NCI-H2227 (cell line): ENCODE measurements at regions not wholly inside any gene's neighbourhood (a gene's known extent, or its start where the extent isn't known, plus 50 kb on each side); places are given as distances from the start of the nearest gene placed in this dataset.
"Not testable (repeated sequence)": the region's sequence is repeated elsewhere in the genome, so short reads cannot be mapped to it uniquely, and the experiment has no call there.

ENCODE experiments used
- DNase-seq: peaks from one replicate; lab custom pipeline; 2025; ENCODE audit not compliant: unreplicated experiment; lab: John Stamatoyannopoulos, UW

DNA sequence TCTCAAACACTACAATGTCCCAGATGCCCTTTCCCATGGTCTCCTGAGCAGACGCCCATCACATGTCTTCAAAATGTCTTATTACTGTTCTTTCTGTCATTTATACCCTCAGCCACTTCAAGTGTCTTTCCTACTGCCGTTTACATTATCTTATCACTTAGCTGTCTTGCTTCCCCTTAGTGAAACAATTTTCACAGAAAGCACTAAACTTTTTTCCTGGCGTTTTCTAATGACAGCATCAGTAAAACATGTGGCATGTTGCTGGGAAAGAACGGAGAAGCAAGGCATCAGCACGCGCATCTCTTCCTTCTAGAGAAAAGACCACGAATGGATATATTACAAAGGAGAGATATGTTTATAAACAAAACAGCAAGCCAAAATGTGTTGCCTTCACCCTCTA, 189.7 kb upstream of the SLIT2 start:
- no peak for DNase-seq

DNA sequence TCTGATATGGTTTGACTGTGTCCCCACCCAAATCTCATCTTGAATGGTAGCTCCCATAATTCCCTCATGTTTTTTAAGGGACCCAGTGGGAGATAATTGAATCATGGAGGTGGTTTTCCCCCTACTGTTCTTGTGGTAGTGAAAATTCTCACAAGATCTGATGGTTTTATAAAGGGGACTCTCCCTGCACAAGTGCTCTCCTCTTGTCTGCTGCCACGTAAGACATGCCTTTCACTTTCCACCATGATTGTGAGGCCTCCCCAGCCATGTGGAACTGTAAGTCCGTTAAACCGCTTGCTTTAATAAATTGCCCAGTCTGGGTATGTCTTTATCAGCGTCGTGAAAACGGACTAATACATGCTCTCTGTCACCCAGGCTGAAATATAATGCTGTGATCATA, 200.9 kb upstream of the SLIT2 start:
- no peak for DNase-seq

DNA sequence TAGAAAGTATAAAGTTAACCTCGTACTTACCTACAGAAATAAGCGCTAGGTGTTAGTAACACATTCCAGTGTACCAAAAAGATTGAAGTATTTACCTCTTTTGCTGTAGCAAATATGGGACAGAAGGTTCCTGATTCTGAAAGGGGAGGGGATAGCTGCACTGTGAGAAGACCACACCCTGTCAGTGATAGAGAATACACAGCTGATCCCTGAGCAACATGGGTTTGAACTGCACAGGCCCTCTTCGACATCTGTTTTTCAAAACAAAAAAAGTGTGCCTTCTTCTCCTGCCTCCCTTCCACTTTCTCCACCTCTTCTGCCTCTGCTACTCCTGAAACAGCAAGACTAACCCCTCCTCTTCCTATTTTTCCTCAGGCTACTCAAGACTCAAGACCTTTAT, 201.8 kb upstream of the SLIT2 start:
- no peak for DNase-seq

DNA sequence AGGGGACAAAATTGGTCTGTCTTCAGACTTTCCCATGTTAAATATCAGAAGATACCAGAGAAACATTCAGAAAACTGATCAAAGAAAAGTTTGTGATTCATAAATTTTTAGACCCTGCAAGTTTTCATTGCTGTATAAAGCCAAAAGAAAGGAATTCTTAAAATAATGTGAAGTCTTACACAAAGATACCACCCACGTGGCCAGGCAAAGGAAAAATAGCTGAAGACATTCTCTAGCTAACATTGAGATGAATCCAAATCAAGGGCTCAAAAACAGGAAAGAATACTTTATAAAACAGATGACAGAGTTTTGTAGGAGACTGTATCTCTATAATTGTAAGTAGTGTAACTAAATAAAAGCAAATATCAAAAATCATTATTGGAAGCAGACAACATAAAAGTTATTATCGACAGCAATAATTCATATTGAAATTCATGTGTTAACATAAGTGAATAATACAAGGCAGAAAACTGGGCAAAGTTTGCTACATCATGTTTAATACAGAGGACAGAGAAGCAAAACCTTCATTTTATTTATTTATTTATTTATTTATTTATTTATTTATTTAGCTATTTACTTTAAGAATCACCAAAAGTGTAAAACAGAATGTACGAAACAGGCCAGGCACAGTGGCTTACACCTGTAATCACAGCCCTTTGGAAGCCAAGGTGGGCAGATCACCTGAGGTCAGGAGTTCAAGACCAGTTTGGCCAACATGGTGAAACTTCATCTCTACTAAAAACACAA, 204.6 kb upstream of the SLIT2 start:
- DNase-seq = no peak

- no peak for DNase-seq
Measured at GRCh38 chr4:20046179-20046578, 205.5 kb upstream of the SLIT2 start.

GRCh38 chr4:20044966-20045365, 206.7 kb upstream of the SLIT2 start:
- DNase-seq = no peak

GRCh38 chr4:20044502-20044911, 207.2 kb upstream of the SLIT2 start:
- DNase-seq = no peak

- no peak for DNase-seq
Measured at GRCh38 chr4:20043991-20044390, 207.7 kb upstream of the SLIT2 start.

GRCh38 chr4:20042769-20043168, 208.9 kb upstream of the SLIT2 start:
- DNase-seq = no peak

GRCh38 chr4:20041839-20042407, 209.8 kb upstream of the SLIT2 start:
- no peak for DNase-seq

- DNase-seq = no peak
Measured at GRCh38 chr4:20037745-20038144, 214.0 kb upstream of the SLIT2 start.

GRCh38 chr4:20030108-20030507, 221.6 kb upstream of the SLIT2 start:
- DNase-seq = no peak

DNA sequence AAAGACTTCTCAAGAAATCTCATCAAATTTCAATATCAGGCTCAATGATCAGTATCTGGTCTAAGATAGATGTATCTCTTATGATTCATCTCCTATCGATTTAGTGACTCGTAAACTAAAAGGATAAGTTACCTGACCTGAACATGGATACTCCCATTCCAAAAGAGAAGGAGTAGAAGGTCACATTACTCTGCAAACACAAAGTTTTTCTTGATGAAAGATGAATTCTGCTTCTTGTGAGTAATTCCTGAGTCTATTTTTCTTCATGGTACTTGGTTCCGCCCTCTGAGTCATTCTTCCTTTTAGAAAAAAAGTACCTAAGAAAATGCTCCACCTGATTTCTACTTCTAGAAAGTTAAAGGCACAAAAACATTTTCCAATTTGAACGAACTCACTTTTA, 223.1 kb upstream of the SLIT2 start:
- no peak for DNase-seq

- no peak for DNase-seq
Measured at GRCh38 chr4:20026456-20026855, 225.2 kb upstream of the SLIT2 start.

GRCh38 chr4:20022471-20022870, 229.2 kb upstream of the SLIT2 start:
- no peak for DNase-seq

GRCh38 chr4:20020056-20020455, 231.6 kb upstream of the SLIT2 start:
- no peak for DNase-seq

DNA sequence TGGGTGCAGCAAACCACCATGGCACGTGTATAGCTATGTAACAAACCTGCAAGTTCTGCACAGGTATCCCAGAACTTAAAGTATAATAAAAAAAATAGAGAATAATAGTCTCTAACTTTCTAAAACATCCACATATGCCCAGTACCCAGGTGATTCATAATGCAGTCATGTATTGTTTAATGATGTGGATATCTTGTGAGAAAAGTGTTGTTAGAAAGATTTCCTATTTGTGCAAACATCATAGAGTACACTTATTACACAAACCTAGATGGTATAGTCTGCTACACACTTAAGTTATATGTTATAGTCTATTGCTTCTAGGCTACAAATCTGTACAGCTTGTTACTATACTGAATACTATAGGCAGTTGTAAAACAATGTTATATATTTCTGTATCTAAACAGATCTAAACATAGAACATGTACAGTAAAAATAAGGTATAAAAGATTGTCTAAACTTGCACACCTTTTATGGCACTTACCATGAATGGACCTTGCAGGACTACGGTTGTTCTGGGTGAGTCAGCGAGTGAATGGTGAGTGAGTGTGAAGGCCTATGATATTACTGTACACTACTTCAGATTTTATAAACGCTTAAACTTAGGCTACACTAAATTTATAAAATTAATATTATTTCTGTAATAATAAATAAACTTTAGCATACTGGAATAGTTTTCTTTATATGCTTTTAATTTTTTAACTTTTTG, 232.2 kb upstream of the SLIT2 start:
- DNase-seq = no peak

- no peak for DNase-seq
Measured at GRCh38 chr4:20017777-20018115, 234.0 kb upstream of the SLIT2 start.

DNA sequence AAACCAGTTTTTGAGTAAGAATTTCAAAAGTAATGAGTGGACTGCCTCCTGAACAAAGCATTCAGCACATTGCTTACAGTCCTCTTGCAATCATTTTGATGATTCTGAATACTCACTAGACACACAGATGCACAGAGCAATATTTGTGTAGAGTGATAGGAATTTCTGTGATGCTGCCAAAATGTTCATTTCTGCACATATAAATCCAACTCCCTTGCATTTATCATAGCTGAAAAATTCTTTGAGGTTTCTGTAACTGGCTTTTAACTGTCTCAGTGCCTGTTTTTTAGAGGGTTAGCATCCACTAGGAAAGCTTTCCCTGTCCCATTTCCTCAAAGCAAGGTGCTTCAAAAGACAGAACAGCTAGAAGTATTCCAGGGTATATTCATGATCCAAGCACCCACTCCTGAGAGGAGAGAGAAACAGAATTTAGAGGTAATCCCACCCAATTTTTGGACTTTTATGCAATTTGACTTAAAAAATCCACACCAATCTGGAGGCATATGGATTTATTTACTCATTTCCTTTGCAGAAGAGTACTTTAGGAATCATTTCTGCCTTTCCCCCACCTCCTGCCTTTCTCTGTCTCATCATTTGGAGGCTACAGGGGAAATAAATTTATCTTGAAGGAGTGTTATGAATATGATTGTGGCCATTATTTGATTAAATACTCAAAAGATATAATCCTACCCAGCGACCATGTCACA, 234.5 kb upstream of the SLIT2 start:
- no peak for DNase-seq

DNA sequence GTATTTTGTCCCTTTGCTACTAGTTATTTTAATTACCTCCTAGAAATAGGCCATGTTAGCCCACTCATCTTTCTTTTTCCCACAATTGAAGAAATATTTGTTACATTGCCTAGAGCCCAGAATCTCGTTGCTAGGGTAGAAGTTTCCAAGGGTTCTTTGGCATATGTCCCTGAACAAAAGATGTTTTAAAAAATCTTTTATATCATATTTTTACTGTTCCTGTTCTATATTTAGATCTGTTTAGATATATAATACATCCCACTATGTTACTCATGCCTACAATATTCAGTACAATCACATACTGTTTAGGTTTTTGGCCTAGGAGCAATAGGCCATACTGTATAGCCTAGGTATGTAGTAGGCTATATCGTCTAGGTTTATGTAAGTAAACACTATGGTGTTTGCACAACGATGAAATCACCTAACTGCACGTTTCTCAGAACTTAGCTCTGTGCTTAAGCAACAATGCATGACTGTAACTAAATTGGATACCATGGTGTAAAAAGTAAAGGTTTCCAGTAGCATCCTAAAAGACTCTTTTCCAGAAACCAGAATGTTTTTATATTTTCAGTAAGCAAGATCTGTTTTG, 236.0 kb upstream of the SLIT2 start:
- no peak for DNase-seq

- not testable (repeated sequence) for DNase-seq
Measured at GRCh38 chr4:20003836-20004558, 247.7 kb upstream of the SLIT2 start.
